ENCODE measurements at regions not wholly inside any gene's neighbourhood (a gene's known extent, or its start where the extent isn't known, plus 50 kb on each side); places are given as distances from the start of the nearest gene placed in this dataset.
A peak's percentile ranks its signal among the peaks of the same experiment; 100 is the strongest.

GRCh38 chr4:144288011-144288903, 147.7 kb upstream of the GYPA start:
- H3K4me3 ChIP-seq (replicated peaks in 1 of 2; ENCODE audit: low read depth in 2 of 2, low read length in 2 of 2) = no peak overlapping the region
- no peak for DNase-seq (ENCODE audit: low read depth in 2 of 2)
- TF ChIP-seq, protein P1, sequence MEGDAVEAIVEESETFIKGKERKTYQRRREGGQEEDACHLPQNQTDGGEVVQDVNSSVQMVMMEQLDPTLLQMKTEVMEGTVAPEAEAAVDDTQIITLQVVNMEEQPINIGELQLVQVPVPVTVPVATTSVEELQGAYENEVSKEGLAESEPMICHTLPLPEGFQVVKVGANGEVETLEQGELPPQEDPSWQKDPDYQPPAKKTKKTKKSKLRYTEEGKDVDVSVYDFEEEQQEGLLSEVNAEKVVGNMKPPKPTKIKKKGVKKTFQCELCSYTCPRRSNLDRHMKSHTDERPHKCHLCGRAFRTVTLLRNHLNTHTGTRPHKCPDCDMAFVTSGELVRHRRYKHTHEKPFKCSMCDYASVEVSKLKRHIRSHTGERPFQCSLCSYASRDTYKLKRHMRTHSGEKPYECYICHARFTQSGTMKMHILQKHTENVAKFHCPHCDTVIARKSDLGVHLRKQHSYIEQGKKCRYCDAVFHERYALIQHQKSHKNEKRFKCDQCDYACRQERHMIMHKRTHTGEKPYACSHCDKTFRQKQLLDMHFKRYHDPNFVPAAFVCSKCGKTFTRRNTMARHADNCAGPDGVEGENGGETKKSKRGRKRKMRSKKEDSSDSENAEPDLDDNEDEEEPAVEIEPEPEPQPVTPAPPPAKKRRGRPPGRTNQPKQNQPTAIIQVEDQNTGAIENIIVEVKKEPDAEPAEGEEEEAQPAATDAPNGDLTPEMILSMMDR (IDR thresholded peaks at IDR 0.05; ENCODE audit: low read depth, low read length) = no peak

DNA sequence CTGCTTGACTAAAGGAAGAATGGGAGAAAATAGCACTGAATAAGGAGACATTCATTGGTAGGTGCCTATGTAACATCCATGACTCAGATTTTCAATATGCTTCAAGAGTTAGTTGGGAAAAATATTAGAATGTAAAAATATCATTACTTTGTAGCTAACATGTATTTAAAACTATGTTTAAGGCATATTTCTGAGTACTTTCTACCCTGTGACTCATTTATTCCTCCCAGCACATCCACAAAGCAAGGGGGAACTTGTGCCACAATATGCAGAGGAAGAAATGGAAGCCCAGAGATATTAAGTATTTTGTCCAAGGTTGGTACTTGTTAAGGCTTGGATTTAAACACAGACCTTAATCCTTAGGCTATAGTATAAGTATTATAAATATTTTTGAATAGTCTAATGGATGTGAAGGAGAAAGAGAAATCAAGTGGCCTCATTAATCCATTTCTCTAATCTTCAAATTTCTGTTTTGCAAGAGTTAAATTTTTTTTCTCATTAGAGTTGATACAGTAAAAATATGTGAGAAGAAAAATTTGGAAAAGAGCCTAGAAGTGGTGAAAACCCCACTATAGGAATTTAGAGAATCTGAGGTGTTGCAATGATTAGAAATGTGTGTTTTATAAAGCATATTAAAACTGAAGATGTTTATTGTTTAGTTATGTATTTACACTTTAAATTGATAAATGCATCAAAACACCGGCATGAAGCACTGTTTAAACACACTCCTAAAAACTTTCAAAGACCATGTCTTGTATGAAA, 149.3 kb upstream of the GYPA start:
- TF ChIP-seq, protein P1 (IDR thresholded peaks at IDR 0.05; ENCODE audit: low read depth, low read length) = no peak
- DNase-seq (ENCODE audit: low read depth in 2 of 2) = peak; percentile 24 to 26
- no peak overlapping the region for H3K4me3 ChIP-seq (replicated peaks in 1 of 2; ENCODE audit: low read depth in 2 of 2, low read length in 2 of 2)

DNA sequence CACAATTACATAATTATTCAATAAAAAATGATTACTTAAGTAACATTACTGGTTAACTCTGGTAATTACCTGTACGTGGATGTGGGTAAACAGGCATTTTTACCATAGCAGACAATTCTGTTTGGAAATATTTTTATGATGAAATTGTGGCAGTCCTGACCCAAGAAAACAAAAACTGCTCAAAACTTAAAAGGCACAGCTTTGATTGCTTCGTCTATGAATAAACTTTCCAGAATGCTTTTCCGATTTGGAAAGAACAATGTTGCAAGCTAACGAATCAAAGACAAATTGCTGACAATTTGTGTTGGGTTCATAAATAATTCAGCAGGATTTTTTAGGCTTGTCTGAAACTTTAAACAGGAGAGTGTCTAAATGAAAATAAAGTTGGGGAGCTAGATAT, 150.6 kb upstream of the GYPA start:
- TF ChIP-seq, protein P1 (IDR thresholded peaks at IDR 0.05; ENCODE audit: low read depth, low read length) = no peak
- H3K4me3 ChIP-seq (replicated peaks in 1 of 2; ENCODE audit: low read depth in 2 of 2, low read length in 2 of 2) = no peak overlapping the region
- no peak for DNase-seq (ENCODE audit: low read depth in 2 of 2)

GRCh38 chr4:144294211-144294610, 153.7 kb upstream of the GYPA start:
- no peak overlapping the region for H3K4me3 ChIP-seq (replicated peaks in 1 of 2; ENCODE audit: low read depth in 2 of 2, low read length in 2 of 2)
- DNase-seq (ENCODE audit: low read depth in 2 of 2) = no peak
- TF ChIP-seq, protein P1 (IDR thresholded peaks at IDR 0.05; ENCODE audit: low read depth, low read length) = no peak

- DNase-seq (ENCODE audit: low read depth in 2 of 2) = peak in 1 of 2 donors; percentile 33
- H3K4me3 ChIP-seq (replicated peaks in 1 of 2; ENCODE audit: low read depth in 2 of 2, low read length in 2 of 2) = no peak overlapping the region
- TF ChIP-seq, protein P1 (IDR thresholded peaks at IDR 0.05; ENCODE audit: low read depth, low read length) = no peak
These were observed 154.9 kb upstream of the GYPA start for GRCh38 chr4:144295286-144295995.

DNA sequence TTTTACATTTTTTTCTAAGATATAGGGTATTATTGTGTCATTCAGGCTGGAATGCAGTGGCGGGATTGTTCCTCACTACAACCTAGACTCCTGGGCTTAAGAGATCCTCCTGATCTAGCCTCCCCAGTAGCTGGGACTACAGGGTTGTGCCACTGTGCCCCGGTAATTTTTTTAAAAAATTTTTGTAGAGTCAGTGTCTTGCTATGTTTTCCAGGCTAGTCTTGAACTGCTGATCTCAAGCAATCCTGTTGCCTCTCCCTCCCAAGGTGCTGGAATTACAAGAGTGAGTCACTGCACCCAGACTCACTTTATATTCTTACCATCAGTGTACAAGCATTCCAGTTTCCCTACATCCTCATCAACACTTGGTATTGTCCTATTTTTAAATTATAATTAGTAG, 156.4 kb upstream of the GYPA start:
- TF ChIP-seq, protein P1 (IDR thresholded peaks at IDR 0.05; ENCODE audit: low read depth, low read length) = no peak
- no peak for DNase-seq (ENCODE audit: low read depth in 2 of 2)
- H3K4me3 ChIP-seq (replicated peaks in 1 of 2; ENCODE audit: low read depth in 2 of 2, low read length in 2 of 2) = no peak overlapping the region

Measured in cardiac fibroblast (primary cell).